ENCODE measurements at regions not wholly inside any gene's neighbourhood (a gene's known extent, or its start where the extent isn't known, plus 50 kb on each side); places are given as distances from the start of the nearest gene placed in this dataset.

DNA sequence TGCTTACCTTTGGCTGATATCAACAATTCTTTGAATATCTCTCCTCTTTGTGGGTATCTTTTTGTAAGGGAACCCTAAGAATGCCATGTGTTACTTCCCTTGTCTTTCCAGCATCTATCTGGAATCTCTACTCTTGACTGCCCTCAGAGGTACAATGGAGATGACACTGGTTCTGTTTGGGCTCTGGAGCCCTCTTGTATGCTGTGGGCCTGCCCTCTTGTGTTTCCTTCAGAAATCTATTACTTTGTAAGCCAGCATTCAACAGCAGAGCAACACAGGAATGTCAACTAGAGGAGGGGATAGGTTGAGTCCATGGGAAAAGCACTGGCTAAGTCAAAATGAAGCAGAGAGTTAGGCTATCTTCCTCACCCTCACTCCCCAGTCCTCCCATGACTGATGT is 142.3 kb downstream of the XPNPEP1 start:
- no peak for DNase-seq (ENCODE audit: low spot score)
- Histone ChIP-seq H3K4me3 (ENCODE audit: low read depth in 1 of 3, low read length in 3 of 3) (no peak overlapping the region), H3K27ac (ENCODE audit: low read depth in 1 of 2, low read length in 2 of 2) (no peak overlapping the region), H3K36me3 (ENCODE audit: control insufficient read depth in 4 of 4, insufficient read depth in 3 of 4, low read depth in 1 of 4, low read length in 3 of 4) (no peaks in the 10 kb centered on the region), H3K27me3 (ENCODE audit: control insufficient read depth in 4 of 4, insufficient read depth in 4 of 4, low read length in 3 of 4) (peaks cover 0 to 3% (median 0%) of the 10 kb centered on the region in 4 donors), H3K9me3 (ENCODE audit: control insufficient read depth in 4 of 4, low read length in 3 of 4) (no peaks in the 10 kb centered on the region), H3K4me1 (ENCODE audit: control insufficient read depth in 4 of 4, insufficient read depth in 4 of 4, low read length in 3 of 4) (no peaks in the 10 kb centered on the region), H3K9ac (ENCODE audit: low read depth in 1 of 2, low read length in 2 of 2) (no peak overlapping the region)
- TF ChIP-seq, protein P1, sequence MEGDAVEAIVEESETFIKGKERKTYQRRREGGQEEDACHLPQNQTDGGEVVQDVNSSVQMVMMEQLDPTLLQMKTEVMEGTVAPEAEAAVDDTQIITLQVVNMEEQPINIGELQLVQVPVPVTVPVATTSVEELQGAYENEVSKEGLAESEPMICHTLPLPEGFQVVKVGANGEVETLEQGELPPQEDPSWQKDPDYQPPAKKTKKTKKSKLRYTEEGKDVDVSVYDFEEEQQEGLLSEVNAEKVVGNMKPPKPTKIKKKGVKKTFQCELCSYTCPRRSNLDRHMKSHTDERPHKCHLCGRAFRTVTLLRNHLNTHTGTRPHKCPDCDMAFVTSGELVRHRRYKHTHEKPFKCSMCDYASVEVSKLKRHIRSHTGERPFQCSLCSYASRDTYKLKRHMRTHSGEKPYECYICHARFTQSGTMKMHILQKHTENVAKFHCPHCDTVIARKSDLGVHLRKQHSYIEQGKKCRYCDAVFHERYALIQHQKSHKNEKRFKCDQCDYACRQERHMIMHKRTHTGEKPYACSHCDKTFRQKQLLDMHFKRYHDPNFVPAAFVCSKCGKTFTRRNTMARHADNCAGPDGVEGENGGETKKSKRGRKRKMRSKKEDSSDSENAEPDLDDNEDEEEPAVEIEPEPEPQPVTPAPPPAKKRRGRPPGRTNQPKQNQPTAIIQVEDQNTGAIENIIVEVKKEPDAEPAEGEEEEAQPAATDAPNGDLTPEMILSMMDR (IDR thresholded peaks at IDR 0.05; ENCODE audit: low read depth, low read length, missing input control): no peak
- TF ChIP-seq GABPA (IDR thresholded peaks at IDR 0.05 in 1 of 2, conservative IDR thresholded peaks at IDR 0.05 in 1 of 2): no peak
- TF ChIP-seq HNF4G (IDR thresholded peaks at IDR 0.05): no peak

DNA sequence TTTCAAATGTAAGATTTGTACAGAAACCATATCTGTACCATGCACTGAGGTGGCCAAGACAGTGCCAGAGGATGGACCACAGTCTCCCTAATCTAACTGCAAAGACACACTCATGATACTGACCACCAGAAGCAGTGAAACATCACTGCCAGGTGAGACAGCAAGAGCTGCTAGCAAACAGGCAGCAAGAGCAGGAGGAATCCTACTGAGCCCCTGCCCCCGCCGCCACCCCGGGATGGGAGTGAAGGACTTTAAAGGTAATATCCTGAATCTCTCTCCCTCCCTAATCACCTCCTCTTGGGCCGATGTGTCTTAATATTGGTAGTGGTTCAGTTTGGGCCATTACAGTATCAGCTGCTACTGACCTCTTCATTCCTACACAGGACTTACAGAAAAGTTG is 144.3 kb downstream of the XPNPEP1 start:
- Histone ChIP-seq H3K9me3 (ENCODE audit: control insufficient read depth in 4 of 4, low read length in 3 of 4) (no peaks in the 10 kb centered on the region), H3K4me1 (ENCODE audit: control insufficient read depth in 4 of 4, insufficient read depth in 4 of 4, low read length in 3 of 4) (no peaks in the 10 kb centered on the region), H3K27ac (ENCODE audit: low read depth in 1 of 2, low read length in 2 of 2) (no peak overlapping the region), H3K36me3 (ENCODE audit: control insufficient read depth in 4 of 4, insufficient read depth in 3 of 4, low read depth in 1 of 4, low read length in 3 of 4) (no peaks in the 10 kb centered on the region), H3K9ac (ENCODE audit: low read depth in 1 of 2, low read length in 2 of 2) (no peak overlapping the region), H3K27me3 (ENCODE audit: control insufficient read depth in 4 of 4, insufficient read depth in 4 of 4, low read length in 3 of 4) (peaks cover 0 to 3% (median 0%) of the 10 kb centered on the region in 4 donors), H3K4me3 (ENCODE audit: low read depth in 1 of 3, low read length in 3 of 3) (no peak overlapping the region)
- TF ChIP-seq HNF4A (conservative IDR thresholded peaks at IDR 0.05): no peak
- TF ChIP-seq EGR1 (IDR thresholded peaks at IDR 0.05; ENCODE audit: low read depth in 2 of 2): no peak
- TF ChIP-seq TAF1 (conservative IDR thresholded peaks at IDR 0.05): no peak
- TF ChIP-seq, protein P2, sequence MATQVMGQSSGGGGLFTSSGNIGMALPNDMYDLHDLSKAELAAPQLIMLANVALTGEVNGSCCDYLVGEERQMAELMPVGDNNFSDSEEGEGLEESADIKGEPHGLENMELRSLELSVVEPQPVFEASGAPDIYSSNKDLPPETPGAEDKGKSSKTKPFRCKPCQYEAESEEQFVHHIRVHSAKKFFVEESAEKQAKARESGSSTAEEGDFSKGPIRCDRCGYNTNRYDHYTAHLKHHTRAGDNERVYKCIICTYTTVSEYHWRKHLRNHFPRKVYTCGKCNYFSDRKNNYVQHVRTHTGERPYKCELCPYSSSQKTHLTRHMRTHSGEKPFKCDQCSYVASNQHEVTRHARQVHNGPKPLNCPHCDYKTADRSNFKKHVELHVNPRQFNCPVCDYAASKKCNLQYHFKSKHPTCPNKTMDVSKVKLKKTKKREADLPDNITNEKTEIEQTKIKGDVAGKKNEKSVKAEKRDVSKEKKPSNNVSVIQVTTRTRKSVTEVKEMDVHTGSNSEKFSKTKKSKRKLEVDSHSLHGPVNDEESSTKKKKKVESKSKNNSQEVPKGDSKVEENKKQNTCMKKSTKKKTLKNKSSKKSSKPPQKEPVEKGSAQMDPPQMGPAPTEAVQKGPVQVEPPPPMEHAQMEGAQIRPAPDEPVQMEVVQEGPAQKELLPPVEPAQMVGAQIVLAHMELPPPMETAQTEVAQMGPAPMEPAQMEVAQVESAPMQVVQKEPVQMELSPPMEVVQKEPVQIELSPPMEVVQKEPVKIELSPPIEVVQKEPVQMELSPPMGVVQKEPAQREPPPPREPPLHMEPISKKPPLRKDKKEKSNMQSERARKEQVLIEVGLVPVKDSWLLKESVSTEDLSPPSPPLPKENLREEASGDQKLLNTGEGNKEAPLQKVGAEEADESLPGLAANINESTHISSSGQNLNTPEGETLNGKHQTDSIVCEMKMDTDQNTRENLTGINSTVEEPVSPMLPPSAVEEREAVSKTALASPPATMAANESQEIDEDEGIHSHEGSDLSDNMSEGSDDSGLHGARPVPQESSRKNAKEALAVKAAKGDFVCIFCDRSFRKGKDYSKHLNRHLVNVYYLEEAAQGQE (IDR thresholded peaks at IDR 0.05): no peak
- TF ChIP-seq YY1 (IDR thresholded peaks at IDR 0.05): no peak
- TF ChIP-seq HNF4G (IDR thresholded peaks at IDR 0.05): no peak
- TF ChIP-seq RXRA (IDR thresholded peaks at IDR 0.05): no peak
- TF ChIP-seq, protein P3, sequence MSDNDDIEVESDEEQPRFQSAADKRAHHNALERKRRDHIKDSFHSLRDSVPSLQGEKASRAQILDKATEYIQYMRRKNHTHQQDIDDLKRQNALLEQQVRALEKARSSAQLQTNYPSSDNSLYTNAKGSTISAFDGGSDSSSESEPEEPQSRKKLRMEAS (IDR thresholded peaks at IDR 0.05): no peak
- TF ChIP-seq NR2F2 (IDR thresholded peaks at IDR 0.05): no peak
- WGBS: 69% methylated on average over 4 of the region's 4 CpGs
- no peak for DNase-seq (ENCODE audit: low spot score)

DNA sequence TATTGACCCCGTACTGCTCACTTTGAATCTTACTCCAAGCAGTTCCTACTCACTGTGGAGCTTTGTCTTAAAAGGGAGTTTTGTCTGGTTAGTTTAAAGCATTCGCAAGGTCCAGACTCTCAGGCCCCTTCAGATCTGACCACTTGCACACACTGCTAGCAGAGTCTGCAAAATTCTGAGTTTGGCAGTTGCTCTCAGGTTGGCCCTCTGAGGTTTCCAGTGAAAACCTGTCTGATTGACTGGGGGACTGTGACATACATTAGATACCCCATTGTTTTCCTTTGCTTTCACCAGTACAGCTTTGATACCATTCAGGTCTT is 149.2 kb downstream of the XPNPEP1 start:
- no peaks in the 10 kb centered on the region for H3K9me3 ChIP-seq (ENCODE audit: control insufficient read depth in 4 of 4, low read length in 3 of 4)
- H3K27me3 ChIP-seq (ENCODE audit: control insufficient read depth in 4 of 4, insufficient read depth in 4 of 4, low read length in 3 of 4): peaks cover 0 to under 1% (median 0%) of the 10 kb centered on the region in 4 donors
- no peak overlapping the region for H3K27ac ChIP-seq (ENCODE audit: low read depth in 1 of 2, low read length in 2 of 2)
- H3K9ac ChIP-seq (ENCODE audit: low read depth in 1 of 2, low read length in 2 of 2): no peak overlapping the region
- no peak for DNase-seq (ENCODE audit: low spot score)
- TF ChIP-seq HNF4G (IDR thresholded peaks at IDR 0.05) (no peak), YY1 (IDR thresholded peaks at IDR 0.05) (no peak), GABPA (IDR thresholded peaks at IDR 0.05 in 1 of 2, conservative IDR thresholded peaks at IDR 0.05 in 1 of 2) (no peak), FOXA2 (IDR thresholded peaks at IDR 0.05) (no peak), JUND (IDR thresholded peaks at IDR 0.05) (no peak), SP1 (IDR thresholded peaks at IDR 0.05) (no peak), RXRA (IDR thresholded peaks at IDR 0.05) (no peak), FOXA1 (IDR thresholded peaks at IDR 0.05) (no peak), RAD21 (IDR thresholded peaks at IDR 0.05) (no peak), EGR1 (IDR thresholded peaks at IDR 0.05; ENCODE audit: low read depth in 2 of 2) (no peak)
- TF ChIP-seq, protein P3 (IDR thresholded peaks at IDR 0.05): no peak
- TF ChIP-seq, protein P4, sequence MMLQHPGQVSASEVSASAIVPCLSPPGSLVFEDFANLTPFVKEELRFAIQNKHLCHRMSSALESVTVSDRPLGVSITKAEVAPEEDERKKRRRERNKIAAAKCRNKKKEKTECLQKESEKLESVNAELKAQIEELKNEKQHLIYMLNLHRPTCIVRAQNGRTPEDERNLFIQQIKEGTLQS (IDR thresholded peaks at IDR 0.05): no peak
- H3K36me3 ChIP-seq (ENCODE audit: control insufficient read depth in 4 of 4, insufficient read depth in 3 of 4, low read depth in 1 of 4, low read length in 3 of 4): no peaks in the 10 kb centered on the region
- no peak overlapping the region for H3K4me3 ChIP-seq (ENCODE audit: low read depth in 1 of 3, low read length in 3 of 3)
- WGBS: 45% methylated on average over 2 of the region's 2 CpGs
- no peaks in the 10 kb centered on the region for H3K4me1 ChIP-seq (ENCODE audit: control insufficient read depth in 4 of 4, insufficient read depth in 4 of 4, low read length in 3 of 4)

Data from liver (tissue), 8 donors.